Activated CD4-positive, alpha-beta T cell treated with anti-CD3 and anti-CD28 coated beads for 4 hours (primary cell): ENCODE measurements at regions not wholly inside any gene's neighbourhood (a gene's known extent, or its start where the extent isn't known, plus 50 kb on each side); places are given as distances from the start of the nearest gene placed in this dataset.
"Not testable (repeated sequence)": the region's sequence is repeated elsewhere in the genome, so short reads cannot be mapped to it uniquely, and the experiment has no call there.

Experiments
- DNase-seq, 2 donors: peaks; one replicate each; pipeline ENCODE4 v3.0.0-alpha.2; 2020

DNA sequence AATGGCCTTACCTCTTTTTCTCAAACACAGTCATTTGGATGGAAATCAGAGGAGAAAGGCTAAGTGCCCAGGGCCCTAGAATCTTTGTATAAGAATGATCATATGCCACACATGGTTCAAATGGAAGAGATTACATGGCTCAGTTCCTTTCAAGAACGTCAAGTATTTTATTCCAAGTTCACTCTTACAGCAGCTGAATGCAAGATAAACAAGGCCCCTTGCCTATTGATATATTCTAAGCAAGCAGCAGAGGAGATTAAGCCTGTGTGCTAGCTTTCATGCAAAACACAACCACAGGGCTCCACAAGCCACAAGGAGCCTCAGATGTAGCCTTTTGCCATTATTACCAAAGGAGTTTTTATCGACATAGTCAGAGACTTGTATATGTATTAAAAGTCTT, 55.3 kb upstream of the SLCO6A1 start:
- no peak for DNase-seq

DNA sequence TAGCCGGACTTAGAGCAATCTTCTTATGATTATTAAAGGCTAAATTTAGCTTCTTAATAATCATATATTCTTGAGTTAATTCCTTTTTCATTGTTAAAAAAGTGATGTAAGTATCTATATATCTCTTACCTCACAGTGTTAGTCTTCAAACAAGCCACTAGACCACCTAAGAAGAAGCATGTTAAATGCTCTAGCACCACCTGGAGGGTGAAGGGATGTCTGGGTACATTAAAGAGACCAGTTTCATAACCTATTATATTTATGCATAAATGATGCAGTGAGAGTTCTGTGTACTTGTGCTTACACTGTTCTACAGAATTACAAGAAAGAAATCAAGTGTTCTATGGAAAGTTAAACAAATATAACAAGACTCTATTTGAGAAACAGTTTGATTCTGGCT, 55.9 kb upstream of the SLCO6A1 start:
- no peak for DNase-seq

DNA sequence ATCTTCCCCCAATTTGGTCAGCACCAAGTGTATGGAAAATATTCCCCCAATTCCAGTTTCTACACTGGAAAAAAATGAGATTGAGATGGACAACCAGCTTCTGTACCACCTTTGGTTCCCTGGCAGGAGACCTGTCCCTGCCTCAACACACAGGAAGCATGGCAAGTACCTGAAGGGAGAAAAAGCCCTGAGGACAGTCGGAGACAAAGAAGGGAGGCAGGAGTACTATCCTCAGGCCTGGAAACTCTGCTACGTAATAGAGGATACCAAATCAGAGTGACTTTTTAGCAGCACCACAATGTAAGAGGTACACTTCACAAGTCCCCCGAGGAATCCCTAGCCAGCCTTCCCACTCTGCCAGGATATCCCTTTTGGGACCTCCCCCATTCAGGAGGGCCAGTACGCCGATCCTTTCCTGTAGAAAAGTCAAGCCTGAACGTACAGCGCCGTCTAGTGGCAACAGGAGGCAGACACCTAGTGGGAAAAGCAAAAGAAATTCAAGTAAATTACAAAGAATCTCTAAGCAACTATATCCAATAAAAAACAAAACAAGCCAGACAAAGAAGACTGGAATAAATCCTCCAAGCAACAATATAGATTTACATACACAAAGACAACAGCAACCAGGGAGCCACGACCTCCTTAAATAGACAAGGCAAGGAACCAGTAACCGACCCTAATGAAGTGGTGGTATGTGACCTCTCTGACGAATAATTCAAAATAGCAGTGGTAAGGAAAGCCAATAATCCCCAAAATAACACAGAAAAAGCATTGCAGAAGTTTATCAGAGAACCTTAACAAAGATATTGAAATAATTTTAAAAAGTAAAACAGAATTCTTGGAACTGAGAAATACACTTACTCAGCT, 63.3 kb upstream of the SLCO6A1 start:
- no peak for DNase-seq

DNA sequence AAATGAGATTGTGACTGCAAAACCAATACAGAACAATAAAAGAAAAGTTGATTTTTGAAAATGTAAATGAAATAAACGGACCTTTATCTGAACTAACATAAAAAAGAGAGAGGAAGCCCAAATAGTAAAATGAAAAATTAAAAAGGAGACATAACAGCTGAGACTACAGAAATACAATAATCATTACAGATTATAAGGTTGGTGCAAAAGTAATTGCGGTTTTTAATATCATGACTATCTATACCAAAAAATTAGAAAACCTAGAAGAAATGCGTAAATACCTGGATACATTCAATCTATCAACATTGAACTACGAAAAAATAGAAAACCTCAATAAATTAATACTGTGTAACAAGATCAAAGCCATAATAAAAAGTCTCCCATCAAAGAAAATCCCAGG, 71.9 kb upstream of the SLCO6A1 start:
- no peak for DNase-seq

DNA sequence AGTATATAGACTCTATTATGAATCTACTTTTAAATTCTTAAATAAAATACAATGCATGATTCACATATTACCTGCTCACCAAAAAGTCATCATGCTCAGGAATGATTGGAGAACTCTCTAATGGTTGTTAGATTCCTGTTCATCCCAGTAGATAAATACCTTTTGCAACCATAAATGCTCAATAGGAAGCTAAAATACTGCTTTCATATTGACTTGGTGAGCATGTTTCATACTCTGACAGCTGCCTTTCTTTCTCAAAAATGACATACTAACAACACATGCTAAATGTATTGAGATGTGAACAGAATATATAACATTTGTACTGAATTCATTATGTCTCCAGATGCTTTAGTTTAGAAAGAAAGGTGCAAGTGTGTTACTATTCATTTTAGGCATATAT, 79.6 kb upstream of the SLCO6A1 start:
- DNase-seq: no peak

DNA sequence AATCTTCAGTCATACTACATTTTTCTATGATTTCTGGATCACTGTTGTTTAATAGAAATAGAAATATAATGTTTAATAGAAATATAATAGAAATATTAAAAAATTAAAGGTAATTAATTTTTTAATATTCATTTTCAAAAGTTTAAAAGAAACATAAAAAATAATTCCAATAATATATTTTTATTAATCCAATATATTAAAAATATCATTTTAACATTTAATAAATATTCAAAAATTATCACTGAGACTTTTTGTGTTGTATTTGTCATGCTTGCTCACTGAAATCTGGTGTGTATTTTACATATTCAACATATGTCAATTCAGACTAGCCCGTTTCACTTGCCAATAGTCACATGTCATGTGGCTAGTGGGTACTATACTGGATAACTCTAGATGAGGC, 80.6 kb upstream of the SLCO6A1 start:
- DNase-seq: no peak

DNA sequence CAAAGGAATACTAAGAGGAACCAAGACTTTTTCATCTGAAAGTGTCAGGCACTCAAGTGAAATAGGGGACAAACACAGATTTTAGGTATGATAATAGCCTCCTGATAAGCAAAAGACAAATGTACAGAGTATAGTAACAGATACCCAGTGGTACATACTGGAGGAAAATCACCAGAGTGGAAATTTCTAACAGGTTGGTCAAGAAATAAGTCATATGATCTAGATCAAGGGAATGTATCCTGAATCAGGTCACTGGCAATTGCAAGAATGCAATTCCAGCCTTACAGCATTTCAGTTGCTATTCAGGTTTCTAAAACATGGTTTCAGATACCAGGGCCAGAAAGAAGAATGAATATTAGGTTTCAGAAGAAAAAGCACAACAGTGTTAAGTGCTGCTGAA, 82.2 kb upstream of the SLCO6A1 start:
- no peak for DNase-seq

DNA sequence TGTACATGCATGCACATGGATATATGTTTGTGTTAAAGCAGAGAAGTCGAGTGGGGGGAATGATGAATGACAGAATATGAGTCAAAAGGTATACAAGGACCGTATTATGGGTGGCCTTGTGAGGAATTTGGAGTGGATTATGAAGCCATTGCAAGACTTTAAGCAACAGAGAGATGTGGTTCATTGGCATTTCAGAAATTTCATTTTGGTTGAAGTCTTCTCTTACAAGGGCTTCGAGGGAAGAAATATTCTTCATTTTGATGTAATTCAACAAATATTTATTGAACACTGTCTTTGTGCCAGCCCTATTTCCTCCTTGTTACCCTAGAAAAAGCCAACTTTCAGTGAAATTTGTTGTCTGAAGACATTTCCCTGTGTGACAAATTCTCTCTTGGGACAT, 83.9 kb upstream of the SLCO6A1 start:
- no peak for DNase-seq

DNA sequence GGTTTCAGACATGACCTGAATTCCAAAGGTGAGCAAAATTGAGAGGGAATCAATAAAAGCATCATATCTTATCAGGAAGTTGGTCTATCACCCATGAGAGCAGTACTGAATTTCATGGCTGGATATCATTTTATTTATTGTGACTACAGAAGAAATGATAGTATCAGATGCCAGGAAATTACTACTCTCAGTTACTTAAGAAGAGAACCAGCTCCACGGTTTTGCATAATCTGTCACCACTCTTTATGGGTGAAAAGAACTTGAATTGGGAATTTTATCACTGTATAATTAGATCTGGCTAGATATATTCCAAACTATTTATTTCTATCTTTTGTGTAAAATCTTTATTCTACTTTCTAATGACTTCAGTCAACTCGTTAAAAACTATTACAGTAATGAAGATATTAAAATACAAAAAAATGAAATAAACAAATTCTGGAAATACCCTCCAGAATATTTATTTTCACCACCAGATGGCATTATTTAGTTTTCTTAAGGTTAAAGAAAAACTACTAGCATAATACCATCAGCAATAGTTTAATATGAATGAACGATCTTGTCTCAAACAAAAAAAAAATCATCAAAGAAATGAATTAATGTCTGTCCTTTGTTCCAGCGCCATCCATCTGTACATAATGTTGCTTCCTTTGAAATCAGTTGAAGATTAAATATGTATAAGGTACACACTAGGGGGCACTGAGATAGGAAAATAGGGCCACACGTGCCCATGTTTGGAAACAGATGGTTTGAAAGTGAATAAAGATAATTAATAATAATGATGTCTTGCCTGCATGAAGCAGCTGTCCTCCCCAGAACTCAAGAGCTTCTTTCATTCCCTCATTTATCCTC, 84.7 kb upstream of the SLCO6A1 start:
- no peak for DNase-seq

DNA sequence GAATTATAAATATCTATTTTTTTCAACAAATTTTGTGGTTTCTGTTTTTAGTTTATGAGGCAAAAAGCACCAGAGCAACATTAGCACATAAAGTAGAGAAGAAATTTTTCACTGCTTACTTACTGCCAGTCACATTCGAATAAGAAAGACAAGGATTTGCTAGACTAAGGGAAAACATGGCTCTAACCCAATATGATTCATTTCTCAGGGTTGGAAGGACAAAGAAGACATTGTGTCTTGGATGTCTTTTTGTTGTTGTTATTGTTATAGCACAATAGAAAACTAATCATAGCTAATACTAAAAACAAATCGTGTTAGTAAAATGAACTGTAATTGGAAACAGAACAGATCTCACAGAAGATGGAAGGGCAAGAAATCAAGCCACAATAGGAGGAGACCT, 90.9 kb upstream of the SLCO6A1 start:
- DNase-seq: no peak

DNA sequence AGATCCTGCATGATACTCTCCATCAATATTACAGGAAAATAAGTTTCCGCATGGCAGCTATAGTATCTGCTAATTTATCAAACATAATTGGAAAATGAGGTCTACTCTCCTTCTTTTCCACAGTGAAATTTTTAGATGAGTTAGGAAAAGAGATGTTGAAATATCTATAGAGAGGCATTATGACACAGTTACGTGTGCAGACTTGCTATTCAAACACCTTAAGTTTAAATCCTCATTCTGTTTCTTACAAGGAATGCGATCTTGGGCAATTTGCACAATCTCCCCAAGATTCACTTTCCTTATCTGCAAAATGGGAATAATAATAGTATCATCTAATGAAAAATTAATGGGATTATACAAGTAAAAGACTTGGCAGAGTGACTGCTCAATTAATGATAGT, 91.7 kb upstream of the SLCO6A1 start:
- no peak for DNase-seq

DNA sequence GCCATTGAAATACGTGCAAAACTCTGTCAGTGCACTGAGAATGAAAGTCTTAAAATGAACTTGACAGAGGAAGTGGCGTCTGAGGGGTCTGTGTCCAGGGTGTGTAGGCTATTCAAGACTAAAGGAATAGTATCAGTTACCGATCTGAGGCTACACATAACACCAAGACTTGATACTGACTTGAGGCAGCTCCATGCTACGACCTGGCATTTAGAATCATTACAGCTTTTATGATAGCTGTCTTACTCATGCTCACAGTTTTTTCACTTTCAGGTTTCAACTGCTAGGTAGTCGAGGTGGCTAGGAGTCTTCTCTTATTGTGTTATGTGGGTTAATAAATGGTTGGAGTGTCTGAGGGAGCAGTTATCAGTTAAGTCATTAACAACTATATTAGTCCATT, 92.8 kb upstream of the SLCO6A1 start:
- DNase-seq: no peak

DNA sequence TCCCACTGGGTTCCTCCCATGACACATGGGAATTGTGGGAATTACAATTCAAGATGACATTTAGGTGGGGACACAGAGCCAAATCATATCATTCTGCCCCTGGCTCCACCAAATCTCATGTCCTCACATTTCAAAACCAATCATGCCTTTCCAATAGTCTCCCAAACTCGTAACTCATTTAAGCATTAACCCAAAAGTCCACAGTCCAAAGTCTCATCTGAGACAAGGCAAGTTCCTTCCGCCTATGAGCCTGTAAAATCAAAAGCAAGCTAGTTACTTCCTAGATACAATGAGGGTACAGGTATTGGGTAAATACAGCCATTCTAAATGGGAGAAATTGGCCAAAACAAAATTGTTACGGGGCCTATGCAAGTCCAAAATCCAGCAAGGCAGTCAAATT, 93.8 kb upstream of the SLCO6A1 start:
- DNase-seq: not testable (repeated sequence)

DNA sequence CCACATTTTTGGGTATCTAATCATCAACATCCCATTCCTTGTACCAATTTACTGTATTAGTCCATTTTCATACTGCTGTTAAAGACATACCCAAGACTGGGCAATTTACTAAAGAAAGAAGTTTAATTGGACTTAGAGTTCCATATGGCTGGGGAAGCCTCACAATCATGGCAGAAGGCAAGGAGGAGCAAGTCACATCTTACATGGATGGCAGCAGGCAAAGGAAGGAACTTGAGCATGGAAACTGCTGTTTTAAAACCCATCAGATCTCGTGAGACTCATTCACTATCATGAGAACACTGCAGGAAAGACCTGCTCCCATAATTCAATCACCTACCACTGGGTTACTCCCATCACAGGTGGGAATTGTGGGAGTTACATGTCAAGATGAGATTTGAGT, 95.4 kb upstream of the SLCO6A1 start:
- DNase-seq: no peak

DNA sequence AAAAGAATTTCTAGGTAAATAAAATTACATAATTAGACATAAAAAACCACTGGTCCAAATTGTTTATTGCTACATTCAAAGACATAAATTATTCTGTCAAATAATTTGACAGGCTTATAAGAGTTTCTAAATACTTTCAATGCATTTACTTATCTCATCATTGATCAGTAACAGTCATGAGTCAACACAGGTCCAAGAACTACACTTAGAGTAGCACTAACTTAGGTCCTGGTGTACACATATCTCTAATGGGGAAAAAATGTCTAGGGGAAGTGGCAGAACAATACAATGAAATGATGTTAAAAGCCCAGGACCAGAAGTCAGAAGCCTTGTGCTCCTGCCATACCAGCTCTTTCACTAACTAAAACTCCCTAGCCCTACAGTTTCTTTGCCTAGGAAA, 96.5 kb upstream of the SLCO6A1 start:
- DNase-seq: no peak

DNA sequence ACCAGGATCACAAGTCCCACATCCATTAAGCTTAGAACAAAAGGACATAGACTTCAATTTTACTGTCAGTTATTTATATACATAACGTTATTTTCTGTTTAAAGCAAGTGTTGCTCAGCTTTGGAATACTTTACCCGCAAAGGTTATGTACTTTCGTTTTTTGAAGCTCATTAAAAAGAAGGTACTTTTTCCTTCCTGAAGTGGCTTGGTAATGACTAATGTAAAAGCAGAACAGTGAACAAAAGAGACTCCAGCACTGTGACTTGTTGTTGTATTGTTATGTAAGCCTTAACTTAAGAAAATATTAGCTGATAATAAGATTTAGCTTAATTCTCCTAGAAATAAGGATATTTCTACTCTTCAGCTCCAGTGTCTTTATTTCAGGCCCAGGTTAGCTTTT, 97.3 kb upstream of the SLCO6A1 start:
- DNase-seq: no peak

DNA sequence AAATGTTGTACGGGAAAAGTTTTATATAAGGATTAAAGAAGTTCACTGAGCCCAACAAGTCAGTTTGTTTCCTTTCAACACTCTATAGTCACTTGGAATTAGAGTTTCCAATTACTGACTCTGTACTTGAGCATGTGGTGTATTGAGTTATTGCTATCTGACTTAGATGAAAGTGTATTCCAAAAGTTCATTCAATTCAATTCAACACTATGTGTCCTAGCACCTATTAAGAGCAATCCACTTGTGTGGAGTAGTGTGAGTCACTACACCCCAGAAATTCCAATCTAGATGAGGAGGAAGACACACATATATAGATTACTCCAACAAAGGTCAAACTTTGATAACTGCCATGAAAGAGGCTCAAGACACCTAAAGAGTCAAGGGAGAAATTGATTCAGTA, 98.2 kb upstream of the SLCO6A1 start:
- no peak for DNase-seq

DNA sequence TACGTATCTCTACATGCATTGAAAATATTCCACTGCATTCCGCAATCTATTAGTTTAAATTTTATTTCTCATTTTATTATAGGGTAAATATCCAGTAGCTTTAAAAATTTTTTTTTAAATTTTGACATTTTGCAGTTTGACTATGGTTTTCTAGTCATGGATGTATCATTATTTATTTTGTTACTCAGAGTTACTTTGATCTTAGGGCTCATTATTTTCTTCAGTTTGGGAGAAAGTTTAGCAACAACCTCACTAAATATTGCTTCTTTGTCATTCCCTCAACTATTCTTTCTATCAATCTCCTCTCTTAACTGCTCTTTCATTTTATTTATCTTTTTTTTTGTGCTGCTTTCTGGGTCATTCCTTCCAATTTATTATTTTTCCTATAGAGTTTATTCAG, 100.5 kb upstream of the SLCO6A1 start:
- DNase-seq: no peak

DNA sequence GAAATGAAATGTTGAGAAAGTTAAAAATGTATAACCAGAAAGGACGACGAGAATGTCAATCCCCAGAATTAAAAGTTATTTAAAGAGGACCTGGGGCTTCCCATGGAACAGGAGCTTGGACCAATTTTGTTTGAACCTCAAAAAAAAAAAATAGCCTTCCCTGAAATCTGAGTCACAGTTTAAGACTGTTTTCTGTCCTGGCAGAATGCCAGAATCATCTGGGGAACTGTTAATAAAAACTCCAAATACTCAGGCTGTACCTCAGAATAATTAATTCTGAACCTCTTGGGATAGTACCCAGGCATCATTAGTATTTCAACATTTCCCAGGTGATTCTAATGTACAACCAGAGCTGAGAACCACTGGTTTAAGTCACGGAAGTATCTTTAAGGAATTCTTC, 102.2 kb upstream of the SLCO6A1 start:
- no peak for DNase-seq

DNA sequence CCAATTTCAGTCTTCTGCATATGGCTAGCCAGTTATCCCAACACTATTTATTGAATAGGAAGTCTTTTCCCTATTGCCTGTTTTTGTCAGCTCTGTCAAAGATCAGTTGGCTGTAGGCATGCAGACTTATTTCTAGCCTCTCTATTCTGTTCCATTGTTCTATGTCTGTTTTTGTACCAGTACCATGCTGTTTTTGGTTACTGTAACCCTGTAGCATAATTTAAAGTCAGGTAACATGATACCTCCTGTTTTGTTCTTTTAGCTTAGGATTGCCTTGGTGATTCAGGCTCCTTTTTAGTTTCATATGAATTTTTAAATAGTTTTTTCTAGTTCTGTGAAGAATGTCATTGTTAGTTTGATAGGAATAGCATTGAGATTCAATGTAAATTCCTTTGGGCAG, 104.9 kb upstream of the SLCO6A1 start:
- DNase-seq: no peak

DNA sequence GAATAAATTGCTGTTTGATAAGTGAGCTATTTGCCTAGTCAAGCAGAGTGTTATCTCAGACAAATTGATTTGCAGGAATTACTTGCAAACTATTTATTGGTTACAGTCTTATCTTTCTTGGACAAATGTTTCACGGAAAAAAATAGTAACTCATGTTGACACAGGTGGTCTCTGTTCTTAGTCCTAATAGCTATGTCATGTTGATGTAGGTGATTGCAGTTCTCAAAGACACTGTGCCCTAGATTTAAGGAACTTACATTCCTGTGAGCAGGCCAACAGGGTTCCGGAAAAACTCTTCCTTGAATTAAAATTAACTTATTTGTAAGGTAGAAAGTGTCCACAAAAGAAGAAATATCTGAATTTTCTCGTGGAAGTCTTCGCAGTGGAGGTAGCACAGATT, 109.6 kb upstream of the SLCO6A1 start:
- DNase-seq: no peak

DNA sequence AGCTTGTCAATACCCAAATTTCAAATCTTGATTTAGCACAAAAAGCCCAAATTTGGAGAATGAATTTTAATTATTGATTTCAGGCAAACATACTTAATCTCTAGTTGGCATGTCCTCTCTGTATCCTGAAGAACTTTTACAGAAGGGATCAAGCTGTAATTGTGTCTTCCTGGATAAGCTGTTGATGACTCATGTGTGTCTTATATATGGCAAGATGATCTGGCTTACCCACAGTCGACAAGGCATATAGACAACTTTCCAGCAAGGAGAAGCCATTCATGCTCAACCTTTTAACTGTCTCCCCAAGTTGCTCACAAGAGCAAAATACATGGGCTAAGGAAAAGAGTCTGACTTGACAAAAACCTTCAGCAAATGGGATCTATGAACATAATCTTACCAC, 112.5 kb upstream of the SLCO6A1 start:
- no peak for DNase-seq

DNA sequence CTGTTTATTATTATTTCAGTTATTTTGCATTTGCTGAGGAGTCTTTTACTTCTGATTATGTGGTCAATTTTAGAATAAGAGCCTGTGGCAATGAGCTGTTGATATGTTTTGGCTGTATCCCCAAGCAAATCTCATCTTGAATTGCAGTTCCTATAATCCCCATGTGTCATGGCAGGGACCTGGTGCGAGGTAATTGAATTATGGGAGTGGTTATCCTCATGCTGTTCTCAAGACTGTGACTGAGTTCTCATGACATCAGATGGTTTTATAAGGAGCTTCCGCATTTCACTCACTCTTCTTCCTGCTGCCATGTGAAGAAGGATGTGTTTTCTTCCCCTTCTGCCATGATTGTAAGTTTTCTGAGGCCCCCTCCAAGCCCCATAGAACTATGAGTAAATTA, 114.9 kb upstream of the SLCO6A1 start:
- DNase-seq: no peak
